HG03457 (cell line): ENCODE measurements at regions not wholly inside any gene's neighbourhood (a gene's known extent, or its start where the extent isn't known, plus 50 kb on each side); places are given as distances from the start of the nearest gene placed in this dataset.
"Not testable (repeated sequence)": the region's sequence is repeated elsewhere in the genome, so short reads cannot be mapped to it uniquely, and the experiment has no call there.

Experiments used
- ATAC-seq: cut with Tn5 transposase; IDR thresholded peaks from one replicate; pipeline ENCODE4 v1.9.1; 2021; ENCODE audit warnings: moderate number of reproducible peaks; ENCODE audit not compliant: unreplicated experiment

DNA sequence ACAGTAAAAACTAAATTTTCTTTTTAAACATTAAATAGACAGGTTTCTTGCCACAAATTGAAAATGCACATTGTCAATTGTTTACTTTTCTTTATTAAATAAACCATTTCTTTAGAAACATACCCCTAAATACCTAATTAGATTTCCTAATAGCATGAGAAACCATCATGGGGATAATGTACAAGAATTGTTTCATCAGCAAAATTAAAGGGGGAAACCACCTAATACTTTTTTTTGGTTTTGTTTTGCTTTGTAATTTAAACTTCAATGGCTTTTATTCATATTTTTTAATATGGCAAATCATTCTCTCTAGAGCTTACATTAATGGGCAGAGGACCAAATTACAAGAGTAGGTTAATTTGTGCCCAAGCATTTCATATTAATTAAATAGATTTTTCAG, 987.9 kb downstream of the EPHA7 start:
- ATAC-seq, result no peak

DNA sequence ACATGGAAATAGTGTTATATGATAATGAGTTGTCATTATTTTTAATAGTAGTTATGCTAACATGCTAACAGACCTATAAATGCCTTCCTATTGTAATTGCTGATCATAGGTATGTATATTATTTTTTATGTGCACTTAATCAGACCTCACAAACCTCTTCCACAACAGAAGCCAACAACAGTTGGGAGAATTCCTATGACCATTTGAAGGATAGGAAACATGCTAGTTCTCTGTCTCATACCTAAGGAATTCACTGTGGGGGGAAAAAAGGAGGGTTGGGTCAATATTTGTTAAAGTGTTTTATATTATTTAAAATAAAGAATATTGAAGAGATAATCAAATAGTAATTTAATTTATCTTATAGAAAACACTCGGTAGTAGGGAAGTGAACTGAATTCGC, 990.9 kb downstream of the EPHA7 start:
- no peak for ATAC-seq

DNA sequence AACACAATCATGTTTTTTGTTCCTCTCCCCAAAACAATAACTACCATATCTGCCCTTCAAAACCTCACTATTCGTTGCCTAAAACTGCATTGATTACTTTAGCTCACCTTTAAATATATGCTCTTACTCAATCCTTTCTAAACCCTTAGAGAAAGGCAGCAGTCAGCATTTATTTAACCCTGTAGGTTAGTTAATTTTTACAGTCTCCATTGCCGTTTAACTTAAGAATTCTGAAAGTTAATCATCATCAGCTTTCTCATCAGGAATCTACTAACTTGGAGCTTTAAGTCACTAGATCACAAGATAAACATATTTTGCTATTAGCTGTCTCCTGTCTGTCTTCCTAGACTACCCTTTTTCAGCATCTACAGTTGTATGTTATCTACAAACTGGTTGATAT, 991.9 kb downstream of the EPHA7 start:
- no peak for ATAC-seq

DNA sequence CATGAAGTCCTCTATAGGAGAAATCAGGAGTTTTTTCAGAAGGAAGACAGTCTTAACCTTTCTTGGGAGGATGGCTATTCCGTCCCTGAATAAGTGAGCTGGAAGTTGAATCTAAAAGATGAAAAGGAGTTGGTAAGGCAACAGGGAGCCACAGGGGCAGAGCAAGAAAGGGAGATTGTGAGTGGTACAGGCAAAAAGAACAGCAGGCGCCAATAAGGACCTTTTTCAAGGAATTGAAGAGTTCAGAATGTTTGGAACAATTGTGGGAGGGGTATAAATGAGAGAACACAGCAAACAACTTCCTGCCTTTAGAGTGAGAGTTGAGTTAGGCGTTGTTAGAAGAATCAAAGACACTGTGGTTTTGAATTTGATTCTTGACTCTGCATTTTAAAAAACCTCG, 1003.7 kb downstream of the EPHA7 start:
- ATAC-seq, result no peak

DNA sequence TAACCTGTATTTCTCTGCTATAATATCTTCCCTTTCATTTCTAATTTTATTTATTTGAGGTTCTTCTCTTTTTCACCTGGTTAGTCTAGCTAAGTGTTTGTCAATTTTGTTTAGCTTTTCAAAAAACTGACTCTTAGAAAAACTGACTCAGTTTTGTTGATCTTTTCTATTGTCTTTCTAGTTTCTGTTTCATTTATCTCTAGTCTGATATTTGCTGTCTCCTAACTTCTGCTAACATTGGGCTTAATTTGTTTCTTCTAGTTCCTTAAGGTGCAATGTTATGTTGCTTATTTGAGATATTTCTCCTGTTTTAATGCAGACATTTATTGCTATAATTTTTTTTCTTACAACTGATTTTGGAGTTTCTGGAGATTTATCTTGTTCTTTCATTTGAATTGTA, 1011.0 kb downstream of the EPHA7 start:
- ATAC-seq, result no peak

DNA sequence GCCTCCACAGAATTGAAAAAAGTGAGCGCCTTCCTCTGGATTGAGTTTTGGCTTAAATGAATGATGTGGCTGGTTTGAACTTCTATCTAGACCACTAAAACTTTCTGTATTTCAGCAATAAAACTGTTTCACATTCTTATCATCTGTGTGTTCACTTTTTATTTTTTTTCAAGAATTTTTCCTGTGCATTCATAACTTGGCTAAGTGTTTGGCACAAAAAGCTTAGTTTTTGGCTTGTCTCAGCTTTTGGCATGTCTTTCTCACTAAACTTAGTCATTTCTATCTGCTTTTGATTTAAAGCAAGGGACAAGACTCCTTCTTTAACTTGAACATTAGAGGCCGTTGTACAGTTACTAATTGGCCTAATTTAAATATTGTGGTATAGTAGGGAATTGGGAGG, 1015.1 kb downstream of the EPHA7 start:
- ATAC-seq, result no peak

DNA sequence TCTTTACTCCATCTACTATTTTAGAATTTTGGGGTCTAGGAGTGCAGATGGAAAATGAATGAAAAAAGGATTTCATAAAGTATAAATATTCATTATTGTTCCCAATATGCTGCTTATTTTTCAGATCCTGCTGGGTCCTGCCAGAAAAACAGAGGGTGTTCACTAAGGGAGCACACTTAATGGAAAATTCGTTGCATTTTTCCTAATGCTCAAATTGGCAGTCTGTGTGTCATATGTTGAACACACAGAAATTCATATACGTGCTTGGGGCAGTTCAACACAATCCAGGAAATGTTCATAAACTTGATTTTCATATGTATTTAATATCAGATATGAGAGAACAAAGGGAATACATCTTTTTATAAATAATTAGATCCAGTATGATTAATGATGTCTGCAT, 1019.4 kb downstream of the EPHA7 start:
- ATAC-seq, result no peak

DNA sequence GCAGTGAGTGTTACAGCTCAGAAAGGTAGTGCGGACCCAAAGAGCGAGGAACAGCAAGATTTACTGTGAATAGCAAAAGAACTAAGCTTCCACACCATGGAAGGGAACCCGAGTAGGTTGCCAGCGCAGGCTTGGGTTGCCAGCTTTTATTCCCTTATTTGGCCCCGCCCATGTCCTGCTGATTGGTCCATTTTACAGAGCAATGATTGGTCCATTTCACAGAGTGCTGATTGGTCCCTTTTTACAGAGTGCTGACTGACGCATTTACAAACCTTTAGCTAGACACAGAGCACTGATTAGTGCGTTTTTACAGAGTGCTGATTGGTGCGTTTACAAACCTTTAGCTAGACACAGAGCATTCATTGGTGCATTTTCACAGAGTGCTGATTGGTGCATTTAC, 1030.7 kb downstream of the EPHA7 start:
- not testable (repeated sequence) for ATAC-seq

DNA sequence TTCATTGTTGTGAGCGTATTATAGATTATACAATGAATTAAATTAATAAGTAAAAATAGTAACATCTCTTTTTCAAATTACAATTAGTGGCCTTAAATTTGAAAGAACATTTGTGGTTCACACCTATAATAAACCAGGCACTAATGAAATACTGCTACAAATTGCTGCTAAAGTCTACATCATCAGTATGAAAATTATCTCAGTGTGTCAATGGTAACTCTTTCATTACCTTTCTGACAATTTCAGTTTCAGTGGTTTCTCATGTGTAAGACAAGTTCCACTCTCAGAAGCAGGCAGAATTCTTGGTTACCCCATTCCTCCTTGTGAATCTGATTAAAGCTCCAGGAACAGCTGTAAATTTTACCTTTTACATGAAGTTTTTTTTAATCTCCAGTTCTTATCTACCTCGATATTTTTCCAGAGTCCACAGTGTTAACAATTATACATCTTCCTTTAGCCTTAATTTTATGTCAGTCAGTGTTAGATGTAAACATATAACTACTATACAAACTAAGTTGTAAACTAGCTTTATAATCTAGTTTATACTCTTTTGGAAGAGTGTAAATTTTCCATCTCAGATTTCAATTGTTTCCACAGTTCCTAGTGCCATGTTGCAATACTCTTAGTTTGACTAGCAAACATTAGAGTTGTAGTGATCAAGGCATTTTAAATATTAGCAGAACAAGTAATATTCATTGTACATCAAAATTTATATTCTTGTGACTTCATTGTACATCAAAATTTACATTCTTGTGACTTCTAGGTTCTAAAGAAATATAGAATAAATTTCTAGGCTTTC, 1038.4 kb downstream of the EPHA7 start:
- ATAC-seq, result no peak

DNA sequence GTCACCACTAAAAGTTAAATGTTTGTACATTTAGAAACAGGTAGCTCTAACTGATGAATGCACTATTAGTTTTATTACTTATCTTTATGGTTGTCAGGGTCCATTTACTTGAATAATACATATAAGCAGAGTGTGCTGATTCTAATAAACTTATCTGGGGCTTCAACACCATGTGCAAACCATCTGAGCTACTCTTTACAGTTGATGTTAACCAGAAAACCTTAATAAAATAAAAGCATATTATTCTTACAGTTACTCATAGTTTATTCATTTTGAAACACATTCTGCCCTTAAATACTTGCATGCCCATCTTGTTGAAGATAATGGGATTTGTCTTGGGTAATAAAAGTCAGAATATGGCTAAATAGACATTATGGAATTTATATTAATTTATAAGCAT, 1042.2 kb downstream of the EPHA7 start:
- ATAC-seq, result no peak

DNA sequence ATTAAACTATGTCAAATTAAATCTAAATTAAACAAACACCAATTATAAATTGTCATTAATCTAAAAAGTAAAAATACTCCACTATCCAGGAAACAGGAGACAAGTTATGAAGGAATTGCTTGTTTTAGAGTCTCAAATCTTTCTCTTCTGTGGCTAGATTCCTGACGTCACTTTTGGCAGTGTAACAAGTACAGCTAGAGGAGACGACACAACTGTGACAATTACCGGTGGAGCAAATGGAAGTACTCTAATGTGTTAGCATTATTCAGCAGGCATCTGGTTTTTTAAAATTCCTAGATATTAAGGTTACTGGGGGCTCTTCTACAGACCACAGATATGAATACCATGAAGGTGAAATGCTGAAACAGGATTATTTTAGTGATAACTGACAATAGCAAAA, 1042.7 kb downstream of the EPHA7 start:
- no peak for ATAC-seq

DNA sequence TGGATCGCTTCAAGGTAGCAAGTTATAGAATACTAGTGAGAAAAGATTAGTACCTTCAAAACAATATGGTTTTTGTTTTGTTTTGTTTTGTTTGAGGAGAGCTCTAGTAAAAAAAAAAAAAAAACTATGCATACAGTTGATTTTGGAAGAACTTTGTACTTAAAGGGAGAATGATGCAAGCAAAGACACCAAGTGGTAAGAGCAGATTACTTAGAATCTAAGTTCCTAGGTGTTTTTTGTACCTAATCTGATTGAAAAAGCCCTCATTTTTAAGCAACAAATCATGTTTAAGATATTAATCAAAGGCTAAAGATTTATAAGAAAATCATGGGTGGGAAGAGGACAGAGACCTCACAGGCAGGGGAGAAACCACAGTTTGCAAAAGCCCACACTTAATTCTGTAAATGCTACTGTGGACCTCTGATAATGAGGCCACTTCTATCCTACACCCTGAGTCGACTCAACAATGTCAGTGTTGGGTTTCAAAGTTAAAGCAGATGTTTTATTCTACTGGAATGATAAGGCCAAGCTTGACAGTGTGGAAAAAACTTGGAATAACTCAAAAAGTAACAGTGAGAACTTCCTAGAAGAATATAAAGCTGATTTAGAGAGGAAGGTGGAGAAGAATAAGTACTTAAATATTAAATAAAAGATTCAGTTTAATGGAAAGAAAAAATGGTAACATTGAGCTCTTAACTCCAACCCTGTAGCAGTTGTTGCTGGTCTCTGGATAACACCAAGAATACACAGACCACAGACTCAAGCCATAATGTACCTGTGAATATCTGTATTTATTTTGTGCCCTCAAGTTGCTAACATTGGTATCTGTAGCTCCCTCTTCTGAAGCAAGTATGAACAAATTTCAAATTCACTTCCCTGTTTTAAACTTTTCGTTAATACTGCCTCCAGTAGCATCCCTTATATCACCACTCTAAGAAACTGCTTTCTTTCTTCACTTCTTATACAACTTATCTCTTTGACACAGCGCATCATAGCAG, 1047.8 kb downstream of the EPHA7 start:
- no peak for ATAC-seq

DNA sequence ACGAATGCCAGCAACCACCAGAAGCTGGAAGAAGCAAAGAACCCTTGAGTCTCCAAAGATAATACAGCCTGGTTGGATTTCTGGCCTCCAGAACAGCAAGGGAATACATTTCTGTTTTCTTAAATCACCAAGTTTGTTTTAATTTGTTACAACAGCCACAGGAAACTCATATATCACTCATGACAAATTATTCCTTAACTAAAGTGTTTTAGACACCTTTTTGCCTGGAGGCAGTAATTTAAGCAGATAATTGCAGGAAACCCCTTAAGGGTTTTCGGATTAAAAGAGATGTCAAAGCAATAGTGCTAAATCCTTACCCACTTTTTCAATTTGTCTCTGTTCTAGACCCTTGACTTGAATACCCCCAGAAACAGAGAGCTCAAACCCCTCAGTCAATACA, 1050.0 kb downstream of the EPHA7 start:
- no peak for ATAC-seq

DNA sequence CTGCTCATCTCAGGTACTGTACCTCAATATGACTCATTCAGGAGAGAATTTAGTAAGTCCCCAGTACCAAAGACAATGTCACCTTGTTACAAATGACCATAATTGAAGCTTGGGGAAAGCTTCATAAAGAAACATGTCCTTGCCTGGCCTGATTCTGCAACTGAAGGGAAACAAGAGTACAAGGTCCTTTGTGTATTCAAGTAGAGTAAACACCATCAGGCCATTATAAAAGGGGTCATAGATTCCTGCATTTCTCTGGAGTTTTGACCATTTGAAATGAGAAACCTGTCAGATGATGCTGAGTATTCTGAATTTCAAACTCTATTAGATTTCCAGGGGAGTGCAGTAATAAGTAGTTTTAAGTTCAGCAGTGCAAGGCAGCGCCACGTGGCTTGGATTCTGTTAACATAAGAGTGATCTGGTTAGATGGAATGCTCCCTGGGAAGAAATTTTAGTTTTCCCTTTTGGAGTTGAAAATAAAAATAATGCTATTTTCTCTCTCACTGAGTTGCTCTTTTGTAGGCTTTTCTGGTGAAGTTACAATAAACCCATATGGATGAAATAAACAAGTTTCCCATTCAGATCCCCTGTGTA, 1054.3 kb downstream of the EPHA7 start:
- no peak for ATAC-seq

DNA sequence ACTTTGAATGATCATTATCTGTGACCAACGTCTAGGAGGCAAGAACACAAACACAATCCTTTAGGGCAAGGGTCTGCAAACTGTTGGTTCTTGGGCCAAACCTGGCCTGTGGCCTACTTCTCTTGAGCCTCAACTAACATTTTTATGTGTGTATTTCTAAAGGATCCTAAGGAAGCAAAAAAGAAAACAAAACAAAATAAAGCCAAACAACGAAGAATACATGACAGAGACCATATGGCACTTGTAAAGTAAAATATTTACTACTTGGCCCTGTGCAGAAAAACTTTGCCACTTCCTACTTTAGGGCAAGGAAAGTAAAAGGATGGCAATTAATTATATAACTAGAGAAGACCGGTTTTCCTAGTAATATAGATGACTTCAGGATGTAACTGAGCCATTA, 1056.2 kb downstream of the EPHA7 start:
- ATAC-seq, result no peak

DNA sequence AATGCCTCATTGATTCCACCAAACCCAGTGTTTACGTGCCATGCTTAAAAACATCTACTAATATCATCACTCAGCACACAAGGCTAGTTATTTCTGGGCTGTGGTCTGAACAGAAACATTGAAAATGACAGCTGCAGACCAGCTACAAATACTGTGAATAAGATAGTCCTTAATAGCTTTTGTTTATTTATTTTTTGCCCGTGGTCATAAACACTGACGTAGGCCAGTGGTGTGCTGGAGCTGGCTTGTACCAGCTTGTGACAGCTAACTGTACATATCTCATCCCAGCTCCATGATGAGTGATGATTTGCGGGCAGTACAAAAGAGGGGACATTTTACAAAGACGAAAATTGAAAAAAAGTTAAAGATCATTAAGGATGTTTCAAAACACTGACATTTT, 1057.0 kb downstream of the EPHA7 start:
- no peak for ATAC-seq

DNA sequence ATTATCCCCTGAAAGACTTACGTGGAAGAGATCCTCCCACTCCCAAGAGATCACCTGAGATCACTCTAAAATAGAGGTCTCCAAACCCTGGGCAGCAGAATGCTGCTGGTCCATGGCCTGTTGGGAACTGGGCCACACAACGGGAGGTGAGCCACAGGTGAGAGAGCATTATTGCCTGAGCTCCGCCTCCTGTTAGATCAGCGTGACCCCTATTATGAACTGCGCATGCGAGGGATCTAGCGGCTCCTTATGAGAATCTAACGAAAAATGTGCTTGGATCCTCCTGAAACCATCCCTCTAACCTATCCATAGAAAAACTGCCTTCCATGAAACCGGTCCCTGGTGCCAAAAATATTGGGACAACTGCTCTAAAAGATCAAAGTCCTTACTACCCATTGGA, 1057.4 kb downstream of the EPHA7 start:
- no peak for ATAC-seq

DNA sequence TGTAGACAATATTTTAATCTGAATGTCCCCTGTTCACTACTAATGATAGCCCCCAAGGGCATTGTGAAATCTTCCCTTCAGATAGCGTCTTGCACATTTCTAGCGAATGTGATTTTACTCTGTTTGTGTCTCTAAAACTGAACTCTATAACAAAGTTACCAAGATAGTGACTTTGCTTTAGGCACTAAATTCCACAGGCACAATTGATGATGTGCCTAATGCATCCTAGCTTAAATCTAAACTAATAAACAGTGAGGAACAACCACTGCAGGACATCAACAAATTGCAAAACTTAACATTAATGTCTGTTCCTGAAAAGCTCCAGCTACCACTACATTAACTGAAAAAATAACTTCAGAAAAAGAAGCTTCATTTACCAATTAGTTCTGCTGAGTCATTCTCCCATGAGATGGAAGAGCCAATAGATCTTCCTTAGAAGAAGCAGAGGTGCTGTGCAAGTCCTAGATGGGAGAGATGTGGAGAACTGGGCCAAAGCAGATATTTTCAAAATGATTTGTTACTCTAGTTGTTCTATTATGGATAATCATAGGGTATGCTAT, 1065.0 kb downstream of the EPHA7 start:
- ATAC-seq, result no peak

DNA sequence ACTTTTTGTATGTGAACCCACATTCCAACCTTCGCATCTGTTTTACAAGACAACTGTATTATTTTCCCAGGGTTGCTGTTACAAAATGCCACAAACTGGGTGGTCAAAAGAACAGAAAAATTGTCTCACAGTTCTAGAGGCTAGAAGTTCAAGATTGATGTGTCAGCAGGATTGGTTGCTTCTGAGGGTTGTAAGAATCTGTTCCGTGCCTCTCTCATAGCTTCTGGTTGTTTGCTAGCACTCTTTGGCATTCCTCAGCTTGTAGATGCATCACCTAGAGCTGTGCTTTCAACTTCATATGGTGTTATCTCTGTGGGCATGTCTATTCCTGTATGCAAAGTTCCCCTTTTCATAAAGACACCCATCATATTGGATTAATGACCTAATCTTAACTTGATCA, 1067.2 kb downstream of the EPHA7 start:
- no peak for ATAC-seq

DNA sequence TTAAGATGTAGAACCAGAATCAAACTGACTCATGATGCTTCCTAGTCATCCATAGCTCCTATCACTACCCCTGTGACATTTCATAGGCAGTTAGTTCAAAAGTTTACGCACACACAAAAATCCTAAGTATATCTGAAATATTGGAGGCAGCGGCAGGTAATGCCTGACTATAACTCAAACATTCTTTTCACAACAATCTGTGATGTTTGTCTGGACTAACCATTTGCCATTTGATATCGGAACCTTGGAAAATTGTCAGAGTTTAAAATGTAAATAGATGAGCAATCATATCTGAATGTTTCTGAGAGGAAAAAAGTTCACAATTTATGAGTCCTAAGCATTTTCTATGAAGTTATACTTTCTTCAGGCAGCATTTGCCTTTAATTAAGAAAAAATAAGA, 1078.2 kb downstream of the EPHA7 start:
- no peak for ATAC-seq

DNA sequence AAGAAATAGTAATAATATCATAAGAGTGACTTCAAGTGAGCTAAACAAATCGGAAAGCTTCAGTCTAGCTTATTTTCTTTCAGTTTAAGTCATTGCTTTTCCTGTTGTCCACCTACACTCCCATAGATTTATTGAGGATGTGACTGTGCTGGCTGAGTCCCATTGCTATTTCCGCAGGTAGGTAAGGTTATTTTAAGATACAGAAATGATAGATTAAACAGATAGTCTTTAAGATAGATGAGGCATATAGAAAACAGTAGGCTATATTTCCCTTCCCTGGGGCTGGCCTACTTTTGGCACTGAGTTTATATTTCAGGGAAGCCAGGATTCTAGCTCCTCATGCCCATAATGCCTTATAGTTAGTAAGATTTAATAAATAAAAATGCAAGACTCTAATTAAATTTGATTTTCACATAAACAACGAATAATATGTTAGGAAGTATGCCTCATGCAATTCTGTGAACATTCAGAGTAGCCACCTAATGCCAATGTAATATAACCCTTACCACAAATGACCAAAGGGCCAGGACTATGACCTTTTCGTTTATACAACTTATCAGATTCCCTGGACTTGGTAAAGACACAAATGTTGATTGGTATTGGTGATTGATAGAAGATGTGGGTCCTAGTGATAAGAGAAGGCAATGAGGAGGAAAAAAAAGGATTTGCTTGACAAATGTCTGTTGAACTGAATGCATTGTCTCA, 1079.3 kb downstream of the EPHA7 start:
- no peak for ATAC-seq
